RWPE2 (cell line): ENCODE measurements at regions not wholly inside any gene's neighbourhood (a gene's known extent, or its start where the extent isn't known, plus 50 kb on each side); places are given as distances from the start of the nearest gene placed in this dataset.
A peak's percentile ranks its signal among the peaks of the same experiment; 100 is the strongest.

ENCODE experiments used
- ATAC-seq: fragments of 200-7000 bp; cut with Tn5 transposase; 3 replicates; pipeline ENCODE4 v1.9.1; 2021; ENCODE audit warnings: low read depth
- DNase-seq: peaks from one replicate; pipeline ENCODE4 v3.0.0-alpha.2; 2020; ENCODE audit warnings: low spot score
- H3K27ac ChIP-seq: fragments of 450-650 bp; 2 replicates; pipeline ENCODE4 v1.5.1; 2017; ENCODE audit warnings: mild to moderate bottlenecking; ENCODE audit not compliant: poor library complexity, severe bottlenecking
- H3K27me3 ChIP-seq: fragments of 250-450 bp; sonication (Bioruptor Pico); 2 replicates; pipeline ENCODE4 v1.5.1; 2021; ENCODE audit warnings: mild to moderate bottlenecking, moderate library complexity; ENCODE audit not compliant: insufficient read depth, poor library complexity, severe bottlenecking
- H3K36me3 ChIP-seq: fragments of 250-450 bp; sonication (Bioruptor Pico); 2 replicates; pipeline ENCODE4 v1.5.1; 2020; ENCODE audit warnings: low read depth, mild to moderate bottlenecking, moderate library complexity
- H3K4me1 ChIP-seq: fragments of 250-450 bp; sonication (Bioruptor Pico); 2 replicates; pipeline ENCODE4 v1.5.1; 2021; ENCODE audit warnings: mild to moderate bottlenecking, moderate library complexity; ENCODE audit not compliant: insufficient read depth, poor library complexity, severe bottlenecking
- H3K4me3 ChIP-seq: fragments of 250-450 bp; sonication (Bioruptor Pico); 2 replicates; pipeline ENCODE4 v1.5.1; 2021; ENCODE audit warnings: mild to moderate bottlenecking, moderate library complexity; ENCODE audit not compliant: severe bottlenecking
- H3K9me3 ChIP-seq: fragments of 250-450 bp; sonication (Bioruptor Pico); 2 replicates; pipeline ENCODE4 v1.5.1; 2021; ENCODE audit warnings: mild to moderate bottlenecking, moderate library complexity; ENCODE audit not compliant: severe bottlenecking
- TF ChIP-seq, protein P1 (sequence below): fragments of 450-650 bp; IDR thresholded peaks from one replicate; pipeline ENCODE4 v1.5.1; 2017; ENCODE audit warnings: mild to moderate bottlenecking, moderate library complexity; ENCODE audit not compliant: poor library complexity, severe bottlenecking

DNA sequence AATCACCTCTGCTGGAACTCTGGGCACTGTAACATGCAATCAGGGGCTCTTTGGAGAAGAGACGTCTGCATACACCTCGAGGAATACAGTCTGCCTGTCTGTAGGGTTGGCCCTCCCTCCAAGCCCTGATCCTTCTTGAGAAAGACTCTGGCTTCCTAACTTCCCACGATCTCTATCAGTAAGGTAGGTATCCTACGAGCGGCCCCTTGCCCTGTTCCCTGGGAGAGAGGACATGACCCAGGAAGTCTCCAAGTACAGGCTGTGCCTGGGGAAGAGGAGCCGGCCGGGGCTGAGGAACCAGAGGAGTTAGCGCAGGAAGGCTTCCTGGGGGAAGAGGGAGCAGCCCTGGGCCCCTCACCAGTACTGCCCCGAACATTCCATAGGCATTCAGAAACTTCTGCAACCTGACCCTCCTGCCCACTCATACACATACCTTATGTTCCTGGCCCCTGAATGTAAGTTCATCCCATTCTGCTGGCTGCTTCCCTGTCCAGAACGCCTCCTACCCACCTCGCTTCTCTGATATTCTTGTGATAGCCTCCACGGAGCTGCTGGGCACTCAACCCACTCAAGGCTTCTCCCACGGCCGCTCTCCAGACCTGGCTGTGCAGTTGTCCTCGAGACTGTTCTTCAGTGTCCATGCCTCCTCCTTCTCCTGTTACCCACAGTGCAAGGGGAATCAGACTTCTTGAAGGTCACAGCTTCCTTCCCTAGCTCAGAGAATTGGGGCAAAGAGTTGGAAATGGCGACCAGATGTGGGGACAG lies 116.1 kb downstream of the CYP26B1 start:
- Histone ChIP-seq H3K27me3 (no peaks in the 10 kb centered on the region), H3K4me3 (no peak overlapping the region), H3K4me1 (peaks cover 35% of the 10 kb centered on the region), H3K36me3 (no peaks in the 10 kb centered on the region), H3K27ac (peak overlapping the region; percentile 80), H3K9me3 (no peaks in the 10 kb centered on the region)
- no peak for ATAC-seq
- peak; percentile 30 for DNase-seq
- TF ChIP-seq, protein P1, sequence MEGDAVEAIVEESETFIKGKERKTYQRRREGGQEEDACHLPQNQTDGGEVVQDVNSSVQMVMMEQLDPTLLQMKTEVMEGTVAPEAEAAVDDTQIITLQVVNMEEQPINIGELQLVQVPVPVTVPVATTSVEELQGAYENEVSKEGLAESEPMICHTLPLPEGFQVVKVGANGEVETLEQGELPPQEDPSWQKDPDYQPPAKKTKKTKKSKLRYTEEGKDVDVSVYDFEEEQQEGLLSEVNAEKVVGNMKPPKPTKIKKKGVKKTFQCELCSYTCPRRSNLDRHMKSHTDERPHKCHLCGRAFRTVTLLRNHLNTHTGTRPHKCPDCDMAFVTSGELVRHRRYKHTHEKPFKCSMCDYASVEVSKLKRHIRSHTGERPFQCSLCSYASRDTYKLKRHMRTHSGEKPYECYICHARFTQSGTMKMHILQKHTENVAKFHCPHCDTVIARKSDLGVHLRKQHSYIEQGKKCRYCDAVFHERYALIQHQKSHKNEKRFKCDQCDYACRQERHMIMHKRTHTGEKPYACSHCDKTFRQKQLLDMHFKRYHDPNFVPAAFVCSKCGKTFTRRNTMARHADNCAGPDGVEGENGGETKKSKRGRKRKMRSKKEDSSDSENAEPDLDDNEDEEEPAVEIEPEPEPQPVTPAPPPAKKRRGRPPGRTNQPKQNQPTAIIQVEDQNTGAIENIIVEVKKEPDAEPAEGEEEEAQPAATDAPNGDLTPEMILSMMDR: no peak

DNA sequence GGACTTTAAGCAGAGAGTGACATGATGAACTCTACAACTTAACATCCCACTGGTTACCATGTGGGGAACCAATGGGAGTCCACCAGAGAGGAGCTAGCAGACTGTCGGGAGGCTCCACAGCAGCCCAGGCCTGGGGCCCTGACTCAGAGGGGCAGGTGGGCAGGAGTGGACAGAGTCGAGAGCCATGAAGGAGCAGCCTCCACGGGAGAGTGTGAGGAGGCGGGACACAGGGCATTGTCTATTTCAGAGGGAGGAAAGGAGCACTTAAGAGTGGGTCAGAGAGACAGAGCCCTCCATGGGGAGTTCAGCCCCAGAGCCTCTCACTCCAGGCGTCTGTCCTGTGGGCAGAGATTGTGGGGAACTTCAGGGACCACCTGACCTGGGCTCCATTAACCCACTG lies 118.7 kb downstream of the CYP26B1 start:
- ATAC-seq (no peak), DNase-seq (peak; percentile 23)
- Histone ChIP-seq H3K4me1 (peaks cover 23% of the 10 kb centered on the region), H3K4me3 (no peak overlapping the region), H3K27ac (no peak overlapping the region), H3K27me3 (no peaks in the 10 kb centered on the region), H3K36me3 (no peaks in the 10 kb centered on the region), H3K9me3 (no peaks in the 10 kb centered on the region)
- TF ChIP-seq, protein P1: no peak

DNA sequence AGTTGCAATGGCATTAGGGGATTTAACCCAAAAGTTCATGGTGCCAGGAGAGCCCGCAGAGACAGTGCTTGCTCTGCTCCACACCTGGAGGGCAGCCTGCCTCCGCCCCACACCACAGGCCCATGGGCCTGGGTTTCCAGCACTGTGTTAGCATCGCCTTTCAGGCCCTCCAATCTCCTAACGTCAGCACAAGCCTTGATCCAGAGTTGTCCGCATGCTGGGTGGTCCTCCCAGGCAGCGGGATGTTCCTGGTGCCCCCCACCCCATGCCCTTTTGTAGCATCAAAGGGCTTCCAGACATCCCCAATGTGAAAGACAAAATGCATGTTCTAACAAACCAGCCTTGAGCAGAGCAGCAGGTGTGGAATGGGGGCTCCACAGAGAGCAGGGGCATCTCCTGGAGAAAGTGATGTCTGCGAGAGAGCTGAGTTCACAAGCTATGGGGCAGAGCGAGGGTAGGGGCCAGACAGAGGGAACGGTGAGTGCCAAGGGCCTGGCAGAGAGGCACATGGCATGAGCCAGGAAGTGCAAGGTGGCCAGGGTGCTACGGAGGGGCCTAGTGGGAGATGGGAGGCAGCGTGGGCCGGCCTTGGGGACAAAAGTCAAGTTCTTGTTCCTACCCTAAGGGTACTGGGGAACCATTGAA lies 119.2 kb downstream of the CYP26B1 start:
- TF ChIP-seq, protein P1: no peak
- no peak for ATAC-seq
- no peaks in the 10 kb centered on the region for H3K36me3 ChIP-seq
- H3K9me3 ChIP-seq: no peaks in the 10 kb centered on the region
- H3K4me1 ChIP-seq: peaks cover 23% of the 10 kb centered on the region
- H3K27me3 ChIP-seq: no peaks in the 10 kb centered on the region
- no peak overlapping the region for H3K4me3 ChIP-seq
- DNase-seq: peak; percentile 38
- H3K27ac ChIP-seq: no peak overlapping the region

DNA sequence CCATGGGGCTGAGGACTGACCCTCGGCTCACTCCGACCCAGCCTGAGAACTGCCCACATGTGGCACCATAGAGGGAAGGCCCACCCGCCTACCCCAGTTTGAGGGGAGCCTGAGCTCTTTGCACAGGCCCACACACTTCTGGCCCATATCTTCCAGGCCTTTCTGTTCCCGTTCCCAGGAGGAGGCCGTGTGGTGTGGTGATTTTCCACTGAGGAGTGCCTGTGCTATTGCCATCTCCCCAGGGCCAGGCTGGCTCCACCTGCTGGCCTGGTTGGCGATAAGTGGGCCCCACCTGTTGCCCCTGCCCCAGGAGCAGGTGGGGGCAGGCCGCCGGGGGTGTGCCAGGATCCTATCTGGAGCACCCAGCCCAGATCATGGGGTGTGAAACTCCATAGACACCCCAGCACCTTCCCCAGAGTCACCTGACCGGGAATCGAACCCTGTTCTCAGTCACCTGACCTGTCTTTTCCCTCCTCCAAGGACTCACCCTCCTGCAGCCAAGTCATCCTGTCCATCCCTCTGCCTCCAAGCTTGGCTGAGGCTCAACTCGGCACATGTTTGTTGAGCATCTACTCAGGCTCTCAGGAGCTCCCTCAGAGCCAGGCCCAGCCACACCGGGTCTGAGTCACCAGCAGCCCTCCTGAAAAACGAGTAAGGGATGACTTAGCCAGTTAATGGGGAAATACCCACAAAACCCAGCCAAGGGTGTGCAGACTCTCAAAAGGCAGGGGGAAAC lies 120.1 kb downstream of the CYP26B1 start:
- DNase-seq: peak; percentile 50
- Histone ChIP-seq H3K27me3 (no peaks in the 10 kb centered on the region), H3K4me1 (peaks cover 19% of the 10 kb centered on the region), H3K4me3 (no peak overlapping the region), H3K9me3 (no peaks in the 10 kb centered on the region), H3K27ac (no peak overlapping the region), H3K36me3 (no peaks in the 10 kb centered on the region)
- TF ChIP-seq, protein P1: no peak
- peak; percentile 51; the same call in 2 of the 3 replicates for ATAC-seq
